HG02610 (cell line): ENCODE measurements at regions not wholly inside any gene's neighbourhood (a gene's known extent, or its start where the extent isn't known, plus 50 kb on each side); places are given as distances from the start of the nearest gene placed in this dataset.
"Not testable (repeated sequence)": the region's sequence is repeated elsewhere in the genome, so short reads cannot be mapped to it uniquely, and the experiment has no call there.

Source experiments
- ATAC-seq: cut with Tn5 transposase; IDR thresholded peaks from one replicate; pipeline ENCODE4 v1.9.1; 2021; ENCODE audit warnings: mild to moderate bottlenecking, moderate library complexity; ENCODE audit not compliant: unreplicated experiment

DNA sequence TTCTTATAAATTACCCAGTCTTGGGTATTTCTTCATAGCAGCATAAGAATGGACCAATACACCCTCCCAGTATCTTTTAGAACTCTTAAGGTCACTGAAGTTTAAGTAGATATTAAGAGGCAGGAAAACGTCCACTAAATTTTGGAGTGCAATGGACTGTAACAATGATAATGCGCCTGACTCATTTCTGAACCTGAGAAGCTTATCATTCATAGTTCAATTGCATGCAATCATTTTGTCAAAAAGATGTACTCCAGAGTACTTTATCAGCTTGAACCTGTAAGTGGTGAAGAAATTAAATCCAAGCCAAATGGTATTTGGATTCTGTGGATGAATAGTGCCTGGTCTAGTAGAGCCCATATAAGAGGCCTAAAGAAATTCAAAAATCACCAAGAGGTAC lies 196.5 kb upstream of the CDH9 start:
- ATAC-seq, result no peak

DNA sequence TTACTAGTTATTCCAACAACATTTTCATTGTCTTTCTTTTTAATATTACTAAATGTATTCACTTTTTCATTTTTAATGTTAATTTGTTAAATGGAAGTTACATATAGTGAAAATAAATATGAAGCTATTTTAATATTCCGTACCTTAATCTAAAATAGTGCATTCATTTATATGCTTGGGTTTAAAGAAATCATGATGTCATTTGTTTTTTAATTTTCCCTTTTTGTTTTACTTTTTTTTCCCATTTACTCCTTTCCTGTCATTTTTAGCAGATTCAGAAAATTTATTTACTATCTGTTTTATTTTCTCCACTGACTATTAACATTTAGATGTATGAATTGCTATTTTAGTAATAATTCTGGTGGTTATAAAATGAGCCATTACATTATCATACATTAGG lies 183.0 kb upstream of the CDH9 start:
- ATAC-seq, result no peak

DNA sequence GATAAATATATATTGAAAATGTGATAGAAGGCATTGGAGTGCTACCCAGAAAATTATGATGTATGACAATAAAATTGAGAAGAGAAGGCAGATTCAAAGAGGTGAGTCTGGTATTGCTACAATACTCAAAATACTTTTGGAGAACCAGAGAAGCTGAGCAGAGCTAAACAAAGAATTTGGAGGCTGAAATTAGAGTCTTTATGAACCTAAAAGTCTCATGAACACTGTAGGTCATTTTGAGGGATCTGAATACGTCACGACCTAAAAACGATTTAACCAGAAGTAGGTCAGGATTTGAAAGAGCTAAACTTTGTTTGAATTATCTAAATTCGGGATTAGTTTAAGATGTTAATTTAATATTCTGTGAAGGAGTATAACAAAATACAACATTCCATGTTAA lies 182.4 kb upstream of the CDH9 start:
- no peak for ATAC-seq

DNA sequence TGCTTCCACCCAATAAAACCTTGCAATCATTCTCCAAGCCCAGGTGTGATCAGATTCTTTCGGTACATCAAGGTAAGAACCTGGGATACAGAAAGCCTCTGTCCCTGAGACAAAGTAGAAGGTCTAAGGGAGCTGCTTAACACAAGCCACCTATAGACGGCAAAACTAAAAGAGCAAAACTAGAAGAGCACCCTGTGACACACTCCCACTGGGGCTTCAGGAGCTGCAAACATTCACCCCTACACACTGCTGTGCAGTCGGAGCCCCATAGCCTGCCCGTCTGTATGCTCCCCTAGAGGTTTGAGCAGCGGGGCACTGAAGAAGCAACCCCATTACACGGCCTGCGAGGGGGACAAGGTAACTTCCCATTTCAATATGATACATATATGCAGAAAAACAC lies 179.6 kb upstream of the CDH9 start:
- ATAC-seq, result no peak

DNA sequence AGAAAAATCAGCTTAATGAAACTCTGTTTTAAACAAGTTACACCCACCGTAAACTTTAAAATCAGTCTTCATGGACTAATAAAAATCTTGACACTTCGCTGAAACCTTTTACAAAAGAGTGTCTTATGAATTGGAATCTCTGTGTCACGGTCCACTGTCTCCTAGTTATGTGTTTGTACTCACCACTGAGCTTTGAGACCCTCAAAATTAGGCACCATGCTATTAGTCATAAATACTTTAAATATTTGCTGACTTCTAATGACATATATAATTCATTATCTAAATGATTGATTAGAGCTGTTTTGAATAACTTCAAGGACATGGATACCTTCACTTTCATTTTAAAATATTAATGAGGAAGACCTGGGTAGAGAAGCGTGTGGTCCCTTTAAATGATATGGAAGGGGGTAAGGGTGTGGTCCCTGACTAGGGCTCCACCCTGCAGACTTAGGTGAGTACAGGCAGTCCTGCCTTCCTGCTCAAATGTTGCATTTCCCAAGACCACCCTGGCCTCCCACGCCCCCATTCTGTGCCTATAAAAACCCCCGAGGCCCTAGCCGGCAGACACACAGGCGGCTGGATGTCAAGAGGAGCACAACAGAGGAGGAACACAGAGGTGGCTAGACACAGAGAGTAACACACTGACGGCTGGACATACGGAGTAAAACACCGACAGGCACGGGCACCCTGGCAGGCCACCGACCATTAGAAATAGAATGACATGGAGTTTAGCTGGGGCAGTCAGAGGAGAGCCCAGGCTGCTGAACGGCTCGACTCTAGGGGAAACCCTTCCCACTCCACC lies 179.0 kb upstream of the CDH9 start:
- no peak for ATAC-seq

DNA sequence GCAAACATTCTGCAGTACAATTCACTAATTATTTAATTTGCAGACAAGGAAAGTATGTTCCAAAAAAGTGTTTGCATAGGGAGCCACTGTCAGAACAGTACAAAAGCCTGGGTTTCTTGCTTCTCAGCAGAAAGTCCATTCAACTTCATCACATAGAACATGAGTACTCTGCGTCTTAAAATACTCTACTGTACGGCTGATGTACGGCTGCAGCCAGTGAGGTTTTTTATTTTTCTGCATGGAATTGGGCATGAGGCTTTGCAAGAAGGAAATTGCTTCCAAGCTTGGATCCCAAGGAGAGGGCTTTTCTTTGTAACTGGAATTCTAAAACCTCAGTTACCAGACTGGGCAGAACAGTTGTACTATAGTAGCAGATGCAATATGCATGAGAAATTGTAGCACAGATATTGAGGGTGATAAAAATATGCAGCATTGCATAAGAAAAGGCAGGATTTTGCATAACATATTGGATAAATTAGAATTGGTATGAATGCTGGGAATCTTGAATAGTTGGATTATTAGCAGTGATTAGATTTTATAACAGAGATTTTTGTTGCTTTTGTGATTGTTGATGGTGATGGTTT lies 178.1 kb upstream of the CDH9 start:
- no peak for ATAC-seq

DNA sequence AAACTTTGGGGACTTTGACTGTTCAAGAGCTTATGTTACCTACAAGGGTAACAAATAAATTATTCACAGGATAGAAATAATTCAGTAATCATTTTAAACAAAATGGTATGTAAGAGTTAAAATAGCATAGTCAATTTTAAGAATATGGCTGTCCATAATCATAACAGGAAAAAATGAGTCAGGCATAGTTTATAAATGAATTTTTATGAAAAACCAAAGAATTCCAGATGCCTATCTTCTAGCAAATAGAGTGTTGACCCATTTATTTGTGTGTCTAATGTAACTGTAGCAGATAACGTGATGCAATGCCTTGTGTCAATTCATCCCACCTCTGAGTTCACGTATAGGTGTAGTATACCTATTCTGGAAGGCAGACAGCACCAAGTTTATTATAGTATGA lies 169.7 kb upstream of the CDH9 start:
- ATAC-seq, result no peak

DNA sequence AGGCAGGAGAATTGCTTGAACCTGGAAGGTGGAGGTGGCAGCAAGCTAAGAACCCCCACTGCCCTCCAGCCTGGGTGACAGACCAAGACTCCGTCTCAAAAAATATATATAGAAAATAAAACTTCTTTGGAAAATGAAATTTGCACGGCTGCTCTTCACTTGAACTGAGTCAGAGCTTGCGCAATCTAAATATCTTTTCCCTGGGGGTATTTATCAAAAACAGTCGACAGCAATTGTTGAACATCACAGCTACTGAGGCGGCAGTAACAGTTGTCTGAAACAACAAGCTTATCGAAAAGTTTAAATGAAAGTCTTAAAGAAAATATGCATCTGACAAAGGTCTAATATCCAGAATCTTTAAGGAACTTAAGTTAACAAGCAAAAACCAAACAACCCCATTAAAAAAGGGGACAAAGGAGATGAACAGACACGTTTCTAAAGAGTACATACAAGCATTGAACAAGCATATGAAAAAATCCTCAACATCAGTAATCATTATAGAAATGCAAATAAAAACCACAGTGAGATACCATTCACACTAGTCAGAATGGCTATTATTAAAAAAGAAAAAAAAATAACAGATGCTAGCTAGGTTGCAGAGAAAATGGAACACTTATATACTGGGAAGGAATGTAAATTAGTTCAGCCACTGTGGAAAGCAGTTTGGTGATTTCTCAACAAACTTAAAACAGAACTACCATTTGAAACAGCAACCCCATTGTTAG lies 153.6 kb upstream of the CDH9 start:
- no peak for ATAC-seq

DNA sequence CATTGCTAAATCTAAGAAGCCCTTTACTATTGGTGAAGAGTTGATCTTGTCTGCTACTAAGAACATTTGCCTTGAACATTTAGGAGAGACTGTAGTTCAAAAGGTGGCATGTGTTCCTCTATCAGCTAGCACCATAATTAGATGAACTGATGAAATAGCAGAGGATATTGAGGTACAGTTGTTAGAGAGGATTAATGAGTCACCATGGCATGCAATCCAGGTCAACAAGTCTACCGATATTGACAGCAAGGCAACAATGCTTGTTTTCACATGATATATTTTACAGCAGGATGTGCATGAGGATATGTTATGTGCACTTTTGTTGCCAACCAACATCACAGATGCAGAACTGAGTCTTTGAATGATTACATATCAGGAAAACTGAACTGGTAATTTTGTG lies 134.3 kb upstream of the CDH9 start:
- no peak for ATAC-seq

DNA sequence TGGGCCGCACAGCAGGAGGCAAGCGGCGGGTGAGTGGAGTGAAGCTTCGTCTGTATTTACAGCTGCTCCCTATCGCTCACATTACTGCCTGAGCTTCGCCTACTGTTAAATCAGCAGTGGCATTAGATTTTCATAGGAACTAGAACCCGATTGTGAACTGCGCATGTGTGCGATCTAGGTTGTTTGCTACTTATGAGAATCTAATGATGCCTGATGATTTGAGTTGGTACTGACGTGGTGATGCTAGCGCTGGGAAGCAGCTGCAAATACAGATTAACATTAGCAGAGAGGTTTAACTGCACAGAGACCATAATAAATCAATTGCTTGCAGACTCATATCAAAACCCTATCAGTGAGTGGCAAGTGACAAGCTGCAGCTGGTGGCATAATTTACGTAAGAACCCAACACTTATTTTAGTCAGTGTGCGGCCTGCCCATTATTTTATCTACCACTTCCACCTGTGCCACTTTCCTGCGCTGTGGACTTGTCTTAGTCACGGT lies 133.4 kb upstream of the CDH9 start:
- ATAC-seq, result no peak

DNA sequence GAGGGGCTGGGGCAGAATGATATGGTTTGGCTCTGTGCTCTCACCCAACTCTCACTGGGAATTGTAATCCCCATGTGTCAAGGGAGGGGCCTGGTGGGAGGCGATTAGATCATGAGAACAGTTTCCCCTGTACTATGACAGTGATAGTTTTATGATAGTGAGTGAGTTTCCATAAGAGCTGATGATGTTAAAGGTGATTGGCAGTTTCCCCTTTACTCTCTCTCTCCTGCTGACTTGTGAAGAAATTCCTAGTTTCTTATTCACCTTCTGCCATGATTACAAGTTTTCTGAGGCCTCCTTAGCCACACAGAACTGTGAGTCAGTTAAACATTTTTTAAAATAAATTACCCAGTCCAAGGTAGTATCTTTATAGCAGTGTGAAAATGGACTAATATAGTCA lies 120.4 kb upstream of the CDH9 start:
- no peak for ATAC-seq

DNA sequence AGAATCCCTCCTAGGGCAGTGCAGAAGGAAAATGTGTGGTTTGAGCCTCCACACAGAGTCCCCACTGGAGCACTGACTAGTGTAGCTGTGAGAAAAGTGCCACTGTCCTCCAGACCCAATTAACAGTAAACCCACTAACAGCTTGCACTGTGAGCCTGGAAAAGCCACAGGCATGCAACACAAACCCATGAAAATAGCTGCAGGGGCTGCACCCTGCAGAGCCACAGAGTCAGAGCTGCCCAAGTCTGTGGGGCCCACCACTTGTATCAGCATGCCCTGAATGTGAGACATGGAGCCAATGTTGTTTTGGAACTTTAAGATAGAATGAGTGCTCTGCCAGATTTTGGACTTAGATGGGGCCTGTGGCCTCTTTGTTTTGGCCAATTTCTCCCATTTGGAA lies 119.8 kb upstream of the CDH9 start:
- ATAC-seq, result no peak

DNA sequence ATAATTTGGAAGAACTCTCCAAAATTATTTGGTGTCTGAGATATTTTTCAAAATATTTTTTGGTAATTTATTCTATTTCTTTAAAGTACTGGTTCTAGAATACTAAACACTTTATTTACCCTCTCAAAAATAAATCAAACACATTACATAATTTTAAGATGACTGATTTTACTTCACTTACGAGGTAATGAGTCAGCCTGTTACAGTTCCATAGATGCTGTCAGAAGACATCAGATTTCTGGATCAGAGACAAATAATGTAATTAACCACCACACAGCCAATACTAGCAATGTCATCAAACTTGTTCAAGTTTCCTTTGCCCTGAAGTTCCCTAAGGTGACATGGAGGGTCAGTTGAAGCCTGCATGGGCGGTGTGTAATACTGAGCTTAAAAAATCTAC lies 106.1 kb upstream of the CDH9 start:
- ATAC-seq, result no peak

DNA sequence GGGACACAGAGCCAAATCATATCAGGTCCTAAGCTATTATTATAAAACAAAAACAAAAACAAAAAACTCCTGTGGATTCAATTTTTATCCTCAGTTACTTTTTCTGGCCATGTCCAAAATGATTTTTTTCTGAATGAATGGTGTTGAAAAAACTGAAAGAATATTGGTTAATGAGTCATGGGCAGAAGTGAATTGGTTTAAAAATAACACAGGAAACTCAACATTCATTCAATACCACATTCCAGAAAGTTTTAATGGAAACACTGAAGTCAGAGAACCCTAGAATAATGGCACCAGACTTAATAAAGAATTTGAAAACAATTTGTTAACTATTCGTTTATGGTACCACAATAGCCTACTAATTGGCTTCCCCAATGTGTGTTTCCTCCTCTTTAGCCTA lies 102.4 kb upstream of the CDH9 start:
- ATAC-seq, result no peak

DNA sequence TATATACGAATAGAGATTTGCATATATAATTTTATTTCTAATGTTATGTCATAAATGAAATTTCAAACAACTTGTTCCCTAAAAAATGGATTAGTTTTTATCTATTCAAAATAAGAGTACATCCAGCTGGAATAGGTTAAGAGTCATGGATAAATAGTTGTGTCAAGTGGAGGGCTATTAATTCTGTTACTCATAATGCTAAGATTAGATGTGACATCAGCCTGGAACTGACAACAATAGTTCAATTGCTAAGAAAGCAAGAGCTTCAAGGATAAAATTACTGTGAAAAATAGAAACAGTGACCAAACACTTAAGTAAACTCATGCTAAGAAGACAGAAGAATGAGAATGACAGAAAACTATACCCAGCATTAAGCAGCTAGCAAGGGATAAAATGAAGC lies 92.2 kb upstream of the CDH9 start:
- no peak for ATAC-seq

DNA sequence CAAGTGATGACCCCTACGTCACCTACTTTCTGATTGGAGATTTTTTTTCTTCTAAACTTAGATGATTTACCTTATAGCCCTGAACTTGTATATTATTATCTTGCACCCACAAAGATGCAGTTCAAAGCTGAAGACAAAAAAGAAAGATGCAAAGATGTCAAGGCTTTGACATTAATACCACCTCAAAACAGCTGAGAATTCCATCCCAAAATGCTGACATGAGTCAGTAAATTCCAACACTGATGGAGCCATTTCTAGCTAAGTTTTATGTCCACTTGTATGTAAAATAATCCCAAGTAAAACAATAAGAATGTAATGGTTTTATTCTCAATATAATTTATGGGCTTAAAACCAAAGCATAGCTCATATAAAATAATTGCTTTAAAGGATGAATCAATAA lies 91.5 kb upstream of the CDH9 start:
- ATAC-seq, result no peak

DNA sequence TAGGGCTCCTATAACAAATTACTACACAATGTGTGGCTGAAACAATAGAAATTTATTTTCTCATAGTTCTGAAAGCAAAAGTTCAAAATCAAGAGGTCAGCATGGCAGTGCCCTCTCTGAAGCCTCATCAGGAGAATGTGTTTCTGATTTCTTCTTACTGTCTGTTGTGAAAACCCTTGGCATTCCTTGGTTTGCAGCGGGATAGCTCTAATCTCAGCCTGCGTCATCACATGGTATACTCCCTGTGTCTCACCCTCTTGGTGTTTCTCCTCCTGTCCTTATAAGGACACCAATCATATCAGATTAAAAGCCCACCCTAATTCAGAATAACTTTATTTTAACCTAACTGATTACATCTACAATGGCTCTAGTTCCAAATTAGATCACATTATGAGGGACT lies 87.5 kb upstream of the CDH9 start:
- no peak for ATAC-seq

DNA sequence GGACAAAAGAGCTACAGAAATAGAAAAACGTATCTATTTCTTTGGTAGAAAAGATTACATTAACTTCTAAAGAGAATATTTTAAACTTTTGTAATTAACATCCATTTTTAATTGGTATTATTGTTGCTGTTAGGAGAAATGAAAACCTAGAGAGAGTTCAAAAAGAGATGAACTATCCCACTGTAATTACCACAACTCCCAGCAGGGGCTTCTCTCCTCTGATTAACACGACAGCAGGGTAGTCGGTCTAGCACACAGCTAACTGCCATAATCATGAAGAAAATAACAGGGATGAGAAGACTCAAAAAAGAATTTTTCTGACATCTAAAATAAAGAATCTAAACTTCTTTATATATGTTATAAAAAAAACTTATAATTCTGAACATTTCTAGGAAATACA lies 86.2 kb upstream of the CDH9 start:
- ATAC-seq, result no peak

DNA sequence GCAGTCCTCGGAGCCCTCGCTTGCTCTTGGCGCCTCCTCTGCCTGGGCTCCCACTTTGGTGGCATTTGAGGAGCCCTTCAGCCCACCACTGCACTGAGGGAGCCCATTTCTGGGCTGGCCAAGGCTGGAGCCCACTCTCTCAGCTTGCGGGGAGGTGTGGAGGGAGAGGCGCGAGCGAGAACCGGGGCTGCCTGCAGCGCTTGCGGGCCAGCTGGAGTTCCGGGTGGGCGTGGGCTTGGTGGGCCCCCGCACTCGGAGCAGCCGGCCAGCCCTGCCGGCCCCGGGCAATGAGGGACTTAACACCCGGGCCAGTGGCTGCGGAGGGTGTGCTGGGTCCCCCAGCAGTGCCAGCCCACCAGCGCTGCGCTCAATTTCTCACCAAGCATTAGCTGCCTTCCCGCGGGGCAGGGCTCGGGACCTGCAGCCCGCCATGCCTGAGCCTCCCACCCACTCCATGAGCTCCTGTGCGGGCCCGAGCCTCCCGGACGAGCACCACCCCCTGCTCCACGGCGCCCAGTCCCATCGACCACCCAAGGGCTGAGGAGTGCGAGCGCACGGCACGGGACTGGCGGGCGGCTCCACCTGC lies 81.4 kb upstream of the CDH9 start:
- not testable (repeated sequence) for ATAC-seq

DNA sequence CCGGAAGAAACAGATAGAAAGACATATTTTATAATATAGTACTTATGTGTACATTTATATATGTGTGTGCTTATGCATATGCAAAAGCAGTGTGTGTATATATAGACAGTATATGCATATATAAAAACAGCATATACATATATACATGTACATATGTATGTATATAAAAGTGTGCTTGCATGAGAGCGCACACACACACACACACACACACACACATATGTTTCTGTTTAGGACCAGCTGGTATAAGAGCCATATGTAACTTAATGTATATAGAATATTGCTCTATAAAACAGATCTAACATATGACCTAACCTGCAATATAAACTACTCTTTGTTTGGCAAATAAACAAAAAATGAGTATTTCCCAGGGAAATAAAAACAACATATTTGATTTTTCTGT lies 65.1 kb upstream of the CDH9 start:
- ATAC-seq, result no peak

DNA sequence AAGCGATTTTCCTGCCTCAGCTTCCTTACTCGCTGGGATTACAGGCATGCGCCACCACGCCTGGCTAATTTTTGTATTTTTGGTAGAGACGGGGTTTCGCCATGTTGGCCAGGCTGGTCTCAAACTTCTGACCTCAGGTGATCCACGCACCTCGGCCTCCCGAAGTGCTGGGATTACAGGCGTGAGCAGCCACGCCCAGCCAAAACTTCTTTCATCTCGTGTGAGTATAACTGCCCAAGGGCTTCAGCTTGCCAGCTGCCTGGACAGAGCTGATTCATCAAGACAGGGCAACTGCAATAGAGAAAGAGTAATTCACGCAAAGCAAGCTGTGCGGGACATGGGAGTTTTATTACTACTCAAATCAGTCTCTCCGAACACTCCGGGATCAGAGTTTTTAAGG lies 57.4 kb upstream of the CDH9 start:
- ATAC-seq, result not testable (repeated sequence)

DNA sequence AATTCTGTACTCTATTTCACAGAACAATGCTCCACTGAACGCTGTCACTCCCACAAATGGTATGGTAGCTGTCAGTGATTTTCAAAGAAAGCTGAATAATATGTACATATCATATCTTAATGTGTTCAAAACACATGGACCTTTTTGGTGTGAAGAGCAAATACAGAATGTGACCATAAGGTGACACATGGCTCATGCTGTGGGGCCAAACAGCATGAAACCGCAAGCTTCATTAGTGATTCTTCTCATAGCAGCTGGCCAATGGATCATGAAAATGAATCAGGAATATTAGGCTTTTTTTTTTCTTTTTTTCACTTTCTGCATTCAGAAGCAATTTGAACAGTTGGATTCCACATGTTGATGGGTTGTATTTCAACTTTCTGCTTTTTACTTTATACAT lies 54.9 kb upstream of the CDH9 start:
- ATAC-seq, result no peak
